ENCODE measurements at regions not wholly inside any gene's neighbourhood (a gene's known extent, or its start where the extent isn't known, plus 50 kb on each side); places are given as distances from the start of the nearest gene placed in this dataset.

GRCh38 chr12:93185369-93185741 lies 192.4 kb upstream of the NUDT4 start:
- no peaks in the 10 kb centered on the region for H3K9me3 ChIP-seq
- intact Hi-C loops (cut with DNase I, micrococcal nuclease) = no loop called here
- DNase-seq (no peak), ATAC-seq (no peak)
- no peak for TF ChIP-seq CTCF (IDR thresholded peaks at IDR 0.05)
- no peaks in the 10 kb centered on the region for H3K36me3 ChIP-seq (ENCODE audit: low read depth)
- no peak overlapping the region for H3K4me3 ChIP-seq
- H3K4me1 ChIP-seq (ENCODE audit: low read depth) = no peaks in the 10 kb centered on the region

GRCh38 chr12:93186131-93186530 lies 191.6 kb upstream of the NUDT4 start:
- H3K9me3 ChIP-seq = no peaks in the 10 kb centered on the region
- ATAC-seq (no peak), DNase-seq (no peak)
- no peak for TF ChIP-seq CTCF (IDR thresholded peaks at IDR 0.05)
- no peaks in the 10 kb centered on the region for H3K36me3 ChIP-seq (ENCODE audit: low read depth)
- H3K4me1 ChIP-seq (ENCODE audit: low read depth) = no peaks in the 10 kb centered on the region
- intact Hi-C loops (cut with DNase I, micrococcal nuclease) = no loop called here
- H3K4me3 ChIP-seq = no peak overlapping the region

- DNase-seq (no peak), ATAC-seq (peak; percentile 53)
- no peaks in the 10 kb centered on the region for H3K9me3 ChIP-seq
- no peak overlapping the region for H3K4me3 ChIP-seq
- intact Hi-C loops (cut with DNase I, micrococcal nuclease) = no loop called here
- TF ChIP-seq CTCF (IDR thresholded peaks at IDR 0.05) = no peak
- H3K36me3 ChIP-seq (ENCODE audit: low read depth) = no peaks in the 10 kb centered on the region
- no peaks in the 10 kb centered on the region for H3K4me1 ChIP-seq (ENCODE audit: low read depth)
Observed at GRCh38 chr12:93186621-93187020, 191.1 kb upstream of the NUDT4 start.

GRCh38 chr12:93191423-93191822 lies 186.3 kb upstream of the NUDT4 start:
- no peak overlapping the region for H3K4me3 ChIP-seq
- intact Hi-C loops (cut with DNase I, micrococcal nuclease) = no loop called here
- DNase-seq = no peak
- ATAC-seq = no peak
- H3K4me1 ChIP-seq (ENCODE audit: low read depth) = no peaks in the 10 kb centered on the region
- no peaks in the 10 kb centered on the region for H3K36me3 ChIP-seq (ENCODE audit: low read depth)
- H3K9me3 ChIP-seq = no peaks in the 10 kb centered on the region
- no peak for TF ChIP-seq CTCF (IDR thresholded peaks at IDR 0.05)

- Histone ChIP-seq H3K4me1 (ENCODE audit: low read depth) (no peaks in the 10 kb centered on the region), H3K9me3 (no peaks in the 10 kb centered on the region), H3K36me3 (ENCODE audit: low read depth) (no peaks in the 10 kb centered on the region), H3K4me3 (no peak overlapping the region)
- DNase-seq (no peak), ATAC-seq (no peak)
- no peak for TF ChIP-seq CTCF (IDR thresholded peaks at IDR 0.05)
- intact Hi-C loops (cut with DNase I, micrococcal nuclease) = no loop called here
Observed at GRCh38 chr12:93191956-93192355, 185.8 kb upstream of the NUDT4 start.

GRCh38 chr12:93192878-93193277 lies 184.8 kb upstream of the NUDT4 start:
- DNase-seq (no peak), ATAC-seq (no peak)
- H3K4me1 ChIP-seq (ENCODE audit: low read depth) = no peaks in the 10 kb centered on the region
- no peaks in the 10 kb centered on the region for H3K9me3 ChIP-seq
- H3K36me3 ChIP-seq (ENCODE audit: low read depth) = no peaks in the 10 kb centered on the region
- intact Hi-C loops (cut with DNase I, micrococcal nuclease) = no loop called here
- no peak for TF ChIP-seq CTCF (IDR thresholded peaks at IDR 0.05)
- H3K4me3 ChIP-seq = no peak overlapping the region

All from mucosa of descending colon (tissue), 3 donors.